ENCODE measurements at regions not wholly inside any gene's neighbourhood (a gene's known extent, or its start where the extent isn't known, plus 50 kb on each side); places are given as distances from the start of the nearest gene placed in this dataset.
"Not testable (repeated sequence)": the region's sequence is repeated elsewhere in the genome, so short reads cannot be mapped to it uniquely, and the experiment has no call there.

- no peak for TF ChIP-seq CTCF (IDR thresholded peaks at IDR 0.05)
Observed at GRCh38 chr3:178131801-178132200, 404.4 kb upstream of the KCNMB2 start.

GRCh38 chr3:178137206-178137605 is 399.0 kb upstream of the KCNMB2 start:
- no peaks in the 10 kb centered on the region for H3K9me3 ChIP-seq
- H3K27me3 ChIP-seq, result no peaks in the 10 kb centered on the region
- no peak overlapping the region for H3K4me3 ChIP-seq
- no peak for TF ChIP-seq CTCF (IDR thresholded peaks at IDR 0.05)
- H3K27ac ChIP-seq, result no peak overlapping the region
- H3K36me3 ChIP-seq, result no peaks in the 10 kb centered on the region
- no peak for DNase-seq (ENCODE audit: low spot score)
- peaks cover 0 to 5% of the 10 kb centered on the region in 2 donors for H3K4me1 ChIP-seq

More at GRCh38 chr3:178131801-178132200, 404.4 kb upstream of the KCNMB2 start:
- H3K9me3 ChIP-seq, result no peaks in the 10 kb centered on the region
- no peaks in the 10 kb centered on the region for H3K27me3 ChIP-seq
- no peaks in the 10 kb centered on the region for H3K4me1 ChIP-seq
- H3K27ac ChIP-seq, result no peak overlapping the region
- DNase-seq (ENCODE audit: low spot score), result no peak
- H3K36me3 ChIP-seq, result no peaks in the 10 kb centered on the region
- no peak overlapping the region for H3K4me3 ChIP-seq

GRCh38 chr3:178137831-178138230 is 398.4 kb upstream of the KCNMB2 start:
- DNase-seq (ENCODE audit: low spot score), result no peak
- Histone ChIP-seq H3K36me3 (no peaks in the 10 kb centered on the region), H3K4me3 (no peak overlapping the region), H3K27me3 (no peaks in the 10 kb centered on the region), H3K27ac (no peak overlapping the region), H3K4me1 (peaks cover 0 to 5% of the 10 kb centered on the region in 2 donors), H3K9me3 (no peaks in the 10 kb centered on the region)
- no peak for TF ChIP-seq CTCF (IDR thresholded peaks at IDR 0.05)

GRCh38 chr3:178139116-178139515 is 397.1 kb upstream of the KCNMB2 start:
- H3K4me1 ChIP-seq, result peaks cover 0 to 5% of the 10 kb centered on the region in 2 donors
- H3K36me3 ChIP-seq, result no peaks in the 10 kb centered on the region
- no peaks in the 10 kb centered on the region for H3K9me3 ChIP-seq
- no peak overlapping the region for H3K27ac ChIP-seq
- H3K27me3 ChIP-seq, result no peaks in the 10 kb centered on the region
- no peak overlapping the region for H3K4me3 ChIP-seq
- no peak for TF ChIP-seq CTCF (IDR thresholded peaks at IDR 0.05)
- DNase-seq (ENCODE audit: low spot score), result no peak

GRCh38 chr3:178140531-178141304 is 395.5 kb upstream of the KCNMB2 start:
- Histone ChIP-seq H3K9me3 (no peaks in the 10 kb centered on the region), H3K36me3 (no peaks in the 10 kb centered on the region), H3K27ac (no peak overlapping the region), H3K27me3 (no peaks in the 10 kb centered on the region), H3K4me3 (no peak overlapping the region), H3K4me1 (peaks cover 0 to 5% of the 10 kb centered on the region in 2 donors)
- no peak for TF ChIP-seq CTCF (IDR thresholded peaks at IDR 0.05)
- no peak for DNase-seq (ENCODE audit: low spot score)

GRCh38 chr3:178141305-178141684 is 394.9 kb upstream of the KCNMB2 start:
- not testable (repeated sequence) for H3K4me3 ChIP-seq; H3K27me3 ChIP-seq; H3K36me3 ChIP-seq; H3K9me3 ChIP-seq; H3K4me1 ChIP-seq; DNase-seq (ENCODE audit: low spot score); H3K27ac ChIP-seq
